Naive B cell (primary cell): ENCODE measurements at regions not wholly inside any gene's neighbourhood (a gene's known extent, or its start where the extent isn't known, plus 50 kb on each side); places are given as distances from the start of the nearest gene placed in this dataset.
A peak's percentile ranks its signal among the peaks of the same experiment; 100 is the strongest.

Experiments
- ATAC-seq, 2 donors: fragments of 150-1000 bp; cut with Tn5 transposase; 2 replicates each; pipeline ENCODE4 v1.10.0; 2021; ENCODE audit warnings: low read depth in 2 of 2, mild to moderate bottlenecking in 2 of 2, moderate library complexity in 2 of 2
- DNase-seq: peaks from one replicate; pipeline ENCODE4 v3.0.0; 2022
- H3K27ac Mint-ChIP-seq, 6 donors: one replicate each; pipeline ENCODE4 v1.8.0; 2020 to 2022; ENCODE audit warnings: mild to moderate bottlenecking in 6 of 6, mixed read lengths in 6 of 6, moderate library complexity in 5 of 6, inconsistent platforms in 2 of 6
- H3K27me3 Mint-ChIP-seq, 3 donors: one replicate each; pipeline ENCODE4 v1.8.0; 2021 to 2022; ENCODE audit warnings: mixed read lengths in 3 of 3, mild to moderate bottlenecking in 1 of 3
- H3K36me3 Mint-ChIP-seq, 2 donors: one replicate each; pipeline ENCODE4 v1.8.0; 2020 to 2022; ENCODE audit warnings: mixed read lengths in 2 of 2, inconsistent platforms in 1 of 2, mild to moderate bottlenecking in 1 of 2
- H3K4me1 Mint-ChIP-seq, 3 donors: one replicate each; pipeline ENCODE4 v1.8.0; 2020 to 2022; ENCODE audit warnings: mixed read lengths in 3 of 3, inconsistent platforms in 1 of 3, mild to moderate bottlenecking in 1 of 3, moderate library complexity in 1 of 3
- H3K4me3 Mint-ChIP-seq, 8 donors: one replicate each; pipeline ENCODE4 v1.8.0; 2020 to 2022; ENCODE audit warnings: mild to moderate bottlenecking in 8 of 8, mixed read lengths in 8 of 8, moderate library complexity in 8 of 8, inconsistent platforms in 2 of 8
- H3K9me3 Mint-ChIP-seq, 7 donors: one replicate each; pipeline ENCODE4 v1.8.0; 2020 to 2022; ENCODE audit warnings: mixed read lengths in 7 of 7, mild to moderate bottlenecking in 5 of 7, inconsistent platforms in 2 of 7, moderate library complexity in 1 of 7

- Mint-ChIP-seq H3K4me1 (peaks cover 11 to 18% (median 11%) of the 10 kb centered on the region in 3 donors), H3K27ac (no peak overlapping the region), H3K9me3 (no peaks in the 10 kb centered on the region), H3K36me3 (no peaks in the 10 kb centered on the region), H3K4me3 (peak overlapping the region in 1 of 8 donors; percentile 54), H3K27me3 (peaks cover 20 to 49% (median 28%) of the 10 kb centered on the region in 3 donors)
- no peak for DNase-seq
- ATAC-seq, result no peak
Measured at GRCh38 chr15:70398694-70399093, 301.0 kb upstream of the TLE3 start.

DNA sequence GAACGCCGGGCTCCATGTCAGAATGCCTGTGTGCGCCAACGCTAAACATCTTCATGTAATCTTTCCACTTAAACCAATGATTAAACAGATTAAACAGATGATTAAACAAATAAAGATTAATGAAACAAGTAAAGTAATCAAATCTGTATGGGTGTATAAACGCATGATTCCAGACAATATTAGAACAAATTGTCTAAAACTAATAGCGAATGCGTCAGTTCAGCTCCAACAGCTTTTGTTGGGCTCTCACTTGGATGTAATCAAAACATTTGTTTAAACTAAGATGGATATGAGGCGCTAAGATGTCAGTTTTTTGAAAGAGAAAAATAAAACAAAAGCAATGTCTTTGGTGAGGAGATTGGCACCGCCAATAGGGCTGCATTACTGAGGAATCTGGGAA lies 299.1 kb upstream of the TLE3 start:
- H3K4me1 Mint-ChIP-seq, result peaks cover 11 to 18% (median 11%) of the 10 kb centered on the region in 3 donors
- H3K4me3 Mint-ChIP-seq, result no peak overlapping the region
- DNase-seq, result no peak
- H3K27me3 Mint-ChIP-seq, result peaks cover 7 to 35% (median 20%) of the 10 kb centered on the region in 3 donors
- no peaks in the 10 kb centered on the region for H3K36me3 Mint-ChIP-seq
- no peak for ATAC-seq
- H3K9me3 Mint-ChIP-seq, result no peaks in the 10 kb centered on the region
- no peak overlapping the region for H3K27ac Mint-ChIP-seq

DNA sequence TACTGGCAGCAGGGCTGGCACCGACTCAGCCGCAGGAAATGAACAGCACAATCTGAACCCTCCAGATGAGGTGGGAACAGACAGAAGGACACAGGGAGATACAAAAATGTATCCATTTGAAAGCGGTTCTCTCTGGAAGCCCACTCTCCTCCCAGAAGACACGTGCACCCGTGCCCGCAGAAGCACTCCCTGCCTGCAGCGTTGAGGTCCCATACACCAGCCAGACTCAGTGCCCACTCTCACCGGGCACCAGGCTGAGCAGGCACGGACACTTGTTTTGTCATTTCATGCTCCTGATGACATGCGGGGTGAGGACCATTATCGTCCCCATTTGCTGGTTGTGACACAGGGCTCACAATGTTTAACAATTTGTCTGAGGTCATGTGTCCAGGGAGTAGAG lies 297.4 kb upstream of the TLE3 start:
- ATAC-seq (no peak), DNase-seq (no peak)
- Mint-ChIP-seq H3K4me3 (no peak overlapping the region), H3K36me3 (no peaks in the 10 kb centered on the region), H3K27ac (no peak overlapping the region), H3K27me3 (peaks cover 0 to 24% (median 13%) of the 10 kb centered on the region in 3 donors), H3K4me1 (peaks cover 11 to 18% (median 11%) of the 10 kb centered on the region in 3 donors), H3K9me3 (peaks cover 0 to 3% (median 0%) of the 10 kb centered on the region in 7 donors)

DNA sequence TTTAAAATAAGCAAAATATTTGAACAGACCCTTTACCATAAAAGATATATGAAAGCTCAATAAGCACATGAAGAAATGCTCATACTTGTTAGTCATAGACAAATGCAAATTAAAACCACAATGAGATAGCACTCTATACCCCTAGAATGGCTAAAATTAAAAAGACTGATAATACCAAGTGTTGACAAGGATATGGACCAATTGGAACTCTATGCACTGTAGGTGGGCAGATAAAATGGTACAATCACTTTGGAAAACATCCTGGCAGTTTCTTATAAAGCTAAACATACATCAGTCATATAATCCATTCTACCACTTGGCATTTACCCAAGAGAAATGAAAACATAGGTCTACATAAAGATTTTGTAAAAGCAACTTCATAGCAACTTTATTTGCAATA lies 293.0 kb upstream of the TLE3 start:
- Mint-ChIP-seq H3K4me1 (peaks cover 13 to 25% (median 23%) of the 10 kb centered on the region in 3 donors), H3K27ac (no peak overlapping the region), H3K4me3 (no peak overlapping the region), H3K9me3 (peaks cover 0 to 3% (median 0%) of the 10 kb centered on the region in 7 donors), H3K36me3 (no peaks in the 10 kb centered on the region), H3K27me3 (peaks cover 0 to 13% (median 9%) of the 10 kb centered on the region in 3 donors)
- ATAC-seq (no peak), DNase-seq (no peak)

- no peaks in the 10 kb centered on the region for H3K27me3 Mint-ChIP-seq
- DNase-seq (no peak), ATAC-seq (no peak)
- H3K27ac Mint-ChIP-seq, result peak overlapping the region in 3 of 6 donors; percentile 24 to 74 (median 47)
- H3K9me3 Mint-ChIP-seq, result peaks cover 0 to 3% (median 0%) of the 10 kb centered on the region in 7 donors
- H3K36me3 Mint-ChIP-seq, result no peaks in the 10 kb centered on the region
- peaks cover 13 to 38% (median 35%) of the 10 kb centered on the region in 3 donors for H3K4me1 Mint-ChIP-seq
- H3K4me3 Mint-ChIP-seq, result no peak overlapping the region
Measured at GRCh38 chr15:70387993-70388392, 290.3 kb upstream of the TLE3 start.

DNA sequence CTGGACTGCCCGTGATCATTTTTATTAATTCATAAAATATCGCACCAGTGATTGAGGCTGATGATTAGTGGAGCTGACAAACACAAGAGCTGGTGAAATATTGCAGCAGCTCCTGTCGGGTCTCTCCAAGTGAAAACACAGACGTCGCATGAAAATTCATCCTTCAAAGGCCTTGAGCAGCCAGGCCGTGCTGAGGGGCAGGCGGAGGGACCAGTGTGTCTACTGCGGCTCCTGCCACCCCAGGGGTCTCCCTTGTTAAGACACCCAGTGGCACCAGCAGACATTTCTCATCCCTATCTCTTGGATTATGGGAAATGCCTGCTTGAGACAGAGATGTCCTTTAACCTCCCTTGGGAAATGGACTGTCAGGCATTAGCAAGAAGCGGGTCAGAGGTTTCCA lies 289.4 kb upstream of the TLE3 start:
- ATAC-seq (no peak), DNase-seq (no peak)
- Mint-ChIP-seq H3K27ac (peak overlapping the region in 4 of 6 donors; percentile 80 to 96 (median 94)), H3K36me3 (no peaks in the 10 kb centered on the region), H3K4me1 (peaks cover 13 to 38% (median 35%) of the 10 kb centered on the region in 3 donors), H3K27me3 (no peaks in the 10 kb centered on the region), H3K9me3 (peaks cover 0 to 3% (median 2%) of the 10 kb centered on the region in 7 donors), H3K4me3 (peak overlapping the region in 5 of 8 donors; percentile 50 to 79 (median 64))

GRCh38 chr15:70385711-70386110 lies 288.0 kb upstream of the TLE3 start:
- ATAC-seq, result no peak
- Mint-ChIP-seq H3K27ac (peak overlapping the region in 4 of 6 donors; percentile 27 to 96 (median 70)), H3K27me3 (no peaks in the 10 kb centered on the region), H3K4me3 (no peak overlapping the region), H3K4me1 (peaks cover 17 to 38% (median 35%) of the 10 kb centered on the region in 3 donors), H3K36me3 (no peaks in the 10 kb centered on the region), H3K9me3 (peaks cover 0 to 8% (median 0%) of the 10 kb centered on the region in 7 donors)
- DNase-seq, result no peak

GRCh38 chr15:70385052-70385451 lies 287.3 kb upstream of the TLE3 start:
- Mint-ChIP-seq H3K9me3 (peaks cover 0 to 8% (median 0%) of the 10 kb centered on the region in 7 donors), H3K27me3 (peaks cover 0 to 4% (median 0%) of the 10 kb centered on the region in 3 donors), H3K4me1 (peaks cover 17 to 38% (median 35%) of the 10 kb centered on the region in 3 donors), H3K27ac (peak overlapping the region in 3 of 6 donors; percentile 47 to 93 (median 67)), H3K36me3 (no peaks in the 10 kb centered on the region), H3K4me3 (no peak overlapping the region)
- DNase-seq (no peak), ATAC-seq (no peak)

DNA sequence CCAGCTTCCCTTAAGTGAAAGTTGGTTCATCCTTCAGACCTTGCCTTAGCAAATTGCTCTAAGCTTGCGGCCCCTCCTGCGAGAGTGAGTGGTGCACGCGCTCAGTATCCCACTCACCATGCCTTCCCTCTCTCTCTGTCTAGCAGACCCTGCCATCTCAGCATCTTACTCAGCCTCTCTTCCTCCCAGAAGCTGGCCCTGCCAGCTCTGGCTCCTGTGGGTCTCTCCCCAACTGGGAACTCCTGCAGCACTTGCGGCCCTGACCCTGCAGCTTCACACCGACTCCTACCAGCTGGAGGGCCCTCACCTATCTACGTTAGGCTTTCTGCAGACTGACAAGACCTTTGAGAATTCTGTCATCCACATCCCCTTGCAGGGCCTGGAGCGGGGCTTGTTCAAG lies 286.1 kb upstream of the TLE3 start:
- Mint-ChIP-seq H3K9me3 (peaks cover 0 to 8% (median 0%) of the 10 kb centered on the region in 7 donors), H3K27me3 (peaks cover 0 to 14% (median 0%) of the 10 kb centered on the region in 3 donors), H3K27ac (peak overlapping the region in 2 of 6 donors; percentile 28 to 79), H3K36me3 (no peaks in the 10 kb centered on the region), H3K4me3 (no peak overlapping the region), H3K4me1 (peaks cover 17 to 38% (median 35%) of the 10 kb centered on the region in 3 donors)
- no peak for DNase-seq
- ATAC-seq, result no peak

DNA sequence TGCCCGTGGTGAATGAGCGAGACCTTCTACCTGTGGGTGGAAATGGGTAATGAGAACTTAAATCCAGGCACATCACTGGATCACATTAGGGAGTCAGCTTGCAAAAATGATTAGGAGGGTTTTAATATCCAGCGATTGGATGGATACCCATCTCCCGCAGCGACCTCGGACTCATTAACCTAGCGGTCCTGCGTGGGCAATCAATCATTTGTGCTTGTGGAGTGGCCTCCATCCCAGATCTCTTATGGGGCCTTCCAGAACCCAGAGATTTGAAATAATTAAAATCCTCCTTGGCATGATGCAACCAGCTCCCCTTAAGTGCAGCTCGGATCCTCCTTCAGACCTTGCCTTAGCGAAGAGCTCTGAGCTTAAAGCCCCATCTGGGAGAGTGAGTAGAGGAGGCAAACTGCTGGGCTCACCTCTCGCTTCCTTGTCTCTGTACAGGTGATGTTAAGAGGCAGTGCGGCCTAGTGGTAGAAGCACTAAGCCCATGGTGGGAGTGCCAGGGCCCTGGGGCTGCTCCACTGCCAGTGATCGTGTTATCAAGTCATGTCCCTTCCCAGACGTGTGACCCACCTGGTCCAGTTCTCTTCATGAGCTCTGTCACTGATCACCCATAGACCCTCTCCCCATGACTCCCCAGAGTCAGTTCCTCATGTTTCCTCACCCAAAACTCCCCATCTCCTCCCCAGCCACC lies 285.2 kb upstream of the TLE3 start:
- peak overlapping the region in 1 of 6 donors; percentile 4 for H3K27ac Mint-ChIP-seq
- DNase-seq, result no peak

DNA sequence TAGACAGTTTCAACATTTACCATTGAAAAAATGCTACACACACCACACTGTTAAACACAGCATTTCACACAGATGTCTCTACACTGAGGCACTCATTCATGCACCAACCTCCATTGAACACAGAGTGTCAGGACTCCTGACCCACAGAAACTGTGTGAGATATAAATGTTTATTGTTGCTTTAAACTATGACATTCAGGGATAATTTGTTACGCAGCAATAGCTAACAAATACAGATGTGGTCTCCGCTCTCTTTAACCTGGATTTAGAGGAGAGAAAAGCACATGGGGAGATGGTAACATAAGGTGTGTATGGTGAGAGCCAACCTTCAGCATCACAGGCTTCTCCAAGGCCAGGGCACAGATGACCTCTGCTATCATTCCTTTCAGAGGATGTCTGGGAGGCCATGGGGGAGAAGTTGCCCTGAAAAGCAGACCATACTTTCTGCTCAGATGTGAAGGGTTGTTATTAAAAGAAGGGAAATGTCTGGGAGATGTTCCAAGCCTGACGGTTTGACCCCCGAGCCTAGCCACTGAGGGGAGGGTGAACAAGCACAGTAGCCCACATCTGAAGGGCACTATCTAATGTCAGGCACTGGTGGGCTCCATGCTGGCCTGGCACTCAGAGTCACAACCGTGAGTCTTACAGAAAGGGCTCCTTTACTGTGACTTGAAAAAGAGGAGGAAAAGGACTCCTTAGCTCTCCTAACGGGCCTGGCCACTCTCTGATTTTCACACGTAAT lies 284.5 kb upstream of the TLE3 start:
- ATAC-seq (no peak), DNase-seq (no peak)
- peak overlapping the region in 1 of 6 donors; percentile 60 for H3K27ac Mint-ChIP-seq
- peaks cover 0 to 21% (median under 1%) of the 10 kb centered on the region in 3 donors for H3K27me3 Mint-ChIP-seq
- H3K4me1 Mint-ChIP-seq, result peaks cover 16 to 30% (median 26%) of the 10 kb centered on the region in 3 donors
- no peak overlapping the region for H3K4me3 Mint-ChIP-seq
- peaks cover 0 to 8% (median 0%) of the 10 kb centered on the region in 7 donors for H3K9me3 Mint-ChIP-seq
- no peaks in the 10 kb centered on the region for H3K36me3 Mint-ChIP-seq

More for the DNA sequence above, 285.2 kb upstream of the TLE3 start:
- peaks cover 17 to 35% (median 31%) of the 10 kb centered on the region in 3 donors for H3K4me1 Mint-ChIP-seq
- peaks cover 0 to 14% (median 0%) of the 10 kb centered on the region in 3 donors for H3K27me3 Mint-ChIP-seq
- H3K36me3 Mint-ChIP-seq, result no peaks in the 10 kb centered on the region
- H3K9me3 Mint-ChIP-seq, result peaks cover 0 to 8% (median 0%) of the 10 kb centered on the region in 7 donors
- H3K4me3 Mint-ChIP-seq, result no peak overlapping the region
- no peak for ATAC-seq

- no peak overlapping the region for H3K4me3 Mint-ChIP-seq
- no peak for ATAC-seq
- H3K27me3 Mint-ChIP-seq, result peaks cover 10 to 35% (median 12%) of the 10 kb centered on the region in 3 donors
- H3K9me3 Mint-ChIP-seq, result peaks cover 0 to 8% (median 0%) of the 10 kb centered on the region in 7 donors
- H3K4me1 Mint-ChIP-seq, result peaks cover 19 to 26% (median 23%) of the 10 kb centered on the region in 3 donors
- H3K27ac Mint-ChIP-seq, result no peak overlapping the region
- no peak for DNase-seq
- H3K36me3 Mint-ChIP-seq, result no peaks in the 10 kb centered on the region
Measured at GRCh38 chr15:70379938-70380883, 282.5 kb upstream of the TLE3 start.
